HL-60 (cell line): ENCODE measurements at regions not wholly inside any gene's neighbourhood (a gene's known extent, or its start where the extent isn't known, plus 50 kb on each side); places are given as distances from the start of the nearest gene placed in this dataset.
"Not testable (repeated sequence)": the region's sequence is repeated elsewhere in the genome, so short reads cannot be mapped to it uniquely, and the experiment has no call there.

Experiments used
- GABPA ChIP-seq: IDR thresholded peaks from 2 replicates; pipeline ENCODE4 v1.6.1; 2012; ENCODE audit warnings: low read depth
- POLR2AphosphoS5 ChIP-seq: IDR thresholded peaks from 2 replicates; pipeline ENCODE4 v1.6.1; 2012; ENCODE audit warnings: low read depth
- SPI1 ChIP-seq: IDR thresholded peaks from 2 replicates; pipeline ENCODE4 v1.6.1; 2012; ENCODE audit warnings: low read depth, mild to moderate bottlenecking, borderline replicate concordance
- TF ChIP-seq, protein P1 (sequence below): IDR thresholded peaks from one replicate; pipeline ENCODE4 v1.5.1; 2011; ENCODE audit warnings: low read length, control low read depth, inconsistent platforms; ENCODE audit not compliant: insufficient read depth
- TF ChIP-seq, protein P2 (sequence below): IDR thresholded peaks from 2 replicates; pipeline ENCODE4 v1.6.1; 2012; ENCODE audit warnings: low read depth; ENCODE audit not compliant: insufficient replicate concordance

DNA sequence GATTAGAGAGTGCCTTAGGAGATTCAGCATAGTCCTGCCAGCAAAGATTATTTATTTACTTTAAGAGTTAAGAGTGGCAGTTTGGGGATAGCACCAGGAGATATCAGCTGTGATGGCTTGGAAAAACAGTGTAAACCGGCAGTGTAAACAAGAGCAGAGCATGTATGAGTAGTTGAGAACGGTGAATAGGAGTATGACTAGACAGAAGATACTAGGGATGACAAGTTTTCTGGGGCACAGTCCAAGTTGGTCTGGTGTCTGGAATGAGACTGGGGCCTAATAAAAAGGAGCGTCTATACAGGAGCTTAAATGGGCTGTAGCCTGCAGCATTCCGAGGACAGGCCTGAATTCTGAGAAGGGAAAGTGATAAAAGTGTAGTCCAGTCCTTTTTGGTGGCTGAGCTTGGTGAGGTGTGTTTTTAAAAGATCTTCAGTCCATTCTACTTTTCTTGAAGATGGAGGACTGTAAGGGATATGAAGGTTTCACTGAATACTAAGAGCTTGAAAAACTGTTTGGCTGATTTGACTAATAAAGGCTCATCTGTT lies 117.8 kb downstream of the TLR5 start:
- TF ChIP-seq, protein P1, sequence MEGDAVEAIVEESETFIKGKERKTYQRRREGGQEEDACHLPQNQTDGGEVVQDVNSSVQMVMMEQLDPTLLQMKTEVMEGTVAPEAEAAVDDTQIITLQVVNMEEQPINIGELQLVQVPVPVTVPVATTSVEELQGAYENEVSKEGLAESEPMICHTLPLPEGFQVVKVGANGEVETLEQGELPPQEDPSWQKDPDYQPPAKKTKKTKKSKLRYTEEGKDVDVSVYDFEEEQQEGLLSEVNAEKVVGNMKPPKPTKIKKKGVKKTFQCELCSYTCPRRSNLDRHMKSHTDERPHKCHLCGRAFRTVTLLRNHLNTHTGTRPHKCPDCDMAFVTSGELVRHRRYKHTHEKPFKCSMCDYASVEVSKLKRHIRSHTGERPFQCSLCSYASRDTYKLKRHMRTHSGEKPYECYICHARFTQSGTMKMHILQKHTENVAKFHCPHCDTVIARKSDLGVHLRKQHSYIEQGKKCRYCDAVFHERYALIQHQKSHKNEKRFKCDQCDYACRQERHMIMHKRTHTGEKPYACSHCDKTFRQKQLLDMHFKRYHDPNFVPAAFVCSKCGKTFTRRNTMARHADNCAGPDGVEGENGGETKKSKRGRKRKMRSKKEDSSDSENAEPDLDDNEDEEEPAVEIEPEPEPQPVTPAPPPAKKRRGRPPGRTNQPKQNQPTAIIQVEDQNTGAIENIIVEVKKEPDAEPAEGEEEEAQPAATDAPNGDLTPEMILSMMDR = not testable (repeated sequence)
- TF ChIP-seq POLR2AphosphoS5, SPI1, GABPA: not testable (repeated sequence)
- TF ChIP-seq, protein P2, sequence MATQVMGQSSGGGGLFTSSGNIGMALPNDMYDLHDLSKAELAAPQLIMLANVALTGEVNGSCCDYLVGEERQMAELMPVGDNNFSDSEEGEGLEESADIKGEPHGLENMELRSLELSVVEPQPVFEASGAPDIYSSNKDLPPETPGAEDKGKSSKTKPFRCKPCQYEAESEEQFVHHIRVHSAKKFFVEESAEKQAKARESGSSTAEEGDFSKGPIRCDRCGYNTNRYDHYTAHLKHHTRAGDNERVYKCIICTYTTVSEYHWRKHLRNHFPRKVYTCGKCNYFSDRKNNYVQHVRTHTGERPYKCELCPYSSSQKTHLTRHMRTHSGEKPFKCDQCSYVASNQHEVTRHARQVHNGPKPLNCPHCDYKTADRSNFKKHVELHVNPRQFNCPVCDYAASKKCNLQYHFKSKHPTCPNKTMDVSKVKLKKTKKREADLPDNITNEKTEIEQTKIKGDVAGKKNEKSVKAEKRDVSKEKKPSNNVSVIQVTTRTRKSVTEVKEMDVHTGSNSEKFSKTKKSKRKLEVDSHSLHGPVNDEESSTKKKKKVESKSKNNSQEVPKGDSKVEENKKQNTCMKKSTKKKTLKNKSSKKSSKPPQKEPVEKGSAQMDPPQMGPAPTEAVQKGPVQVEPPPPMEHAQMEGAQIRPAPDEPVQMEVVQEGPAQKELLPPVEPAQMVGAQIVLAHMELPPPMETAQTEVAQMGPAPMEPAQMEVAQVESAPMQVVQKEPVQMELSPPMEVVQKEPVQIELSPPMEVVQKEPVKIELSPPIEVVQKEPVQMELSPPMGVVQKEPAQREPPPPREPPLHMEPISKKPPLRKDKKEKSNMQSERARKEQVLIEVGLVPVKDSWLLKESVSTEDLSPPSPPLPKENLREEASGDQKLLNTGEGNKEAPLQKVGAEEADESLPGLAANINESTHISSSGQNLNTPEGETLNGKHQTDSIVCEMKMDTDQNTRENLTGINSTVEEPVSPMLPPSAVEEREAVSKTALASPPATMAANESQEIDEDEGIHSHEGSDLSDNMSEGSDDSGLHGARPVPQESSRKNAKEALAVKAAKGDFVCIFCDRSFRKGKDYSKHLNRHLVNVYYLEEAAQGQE = not testable (repeated sequence)
